ENCODE measurements at regions not wholly inside any gene's neighbourhood (a gene's known extent, or its start where the extent isn't known, plus 50 kb on each side); places are given as distances from the start of the nearest gene placed in this dataset.

DNA sequence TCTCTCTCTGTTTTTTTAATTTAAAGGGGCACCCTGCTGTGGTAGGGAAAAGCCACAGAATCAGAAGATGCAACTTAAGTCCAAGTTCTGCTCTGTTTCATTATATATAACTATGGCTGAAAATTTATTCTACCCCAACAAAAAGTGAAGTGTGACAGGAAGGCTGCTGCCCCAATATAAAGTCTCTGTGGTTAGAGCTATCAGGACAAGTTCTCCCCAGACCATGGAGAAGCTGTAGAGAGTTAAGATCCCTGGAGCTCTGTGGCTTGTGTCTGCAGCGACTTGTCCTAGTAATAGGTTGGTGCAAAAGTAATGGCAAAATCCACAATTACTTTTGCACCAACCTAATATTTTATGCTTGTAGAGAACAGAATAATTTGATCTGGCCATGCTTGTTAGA lies 250.9 kb downstream of the PSAT1 start:
- no peaks in the 10 kb centered on the region for H3K36me3 ChIP-seq (ENCODE audit: control insufficient read depth, insufficient read depth, low read length)
- H3K79me2 ChIP-seq, result no peaks in the 10 kb centered on the region
- no peak overlapping the region for H3K9ac ChIP-seq
- no peak overlapping the region for H2AFZ ChIP-seq
- no peaks in the 10 kb centered on the region for H3K9me3 ChIP-seq (ENCODE audit: control insufficient read depth, low read length)
- no peak overlapping the region for H3K4me2 ChIP-seq (ENCODE audit: low read length)
- H3K4me3 ChIP-seq (ENCODE audit: low read depth, low read length), result no peak overlapping the region
- no peaks in the 10 kb centered on the region for H3K4me1 ChIP-seq
- H3K27ac ChIP-seq, result no peak overlapping the region
- TF ChIP-seq, protein P1, sequence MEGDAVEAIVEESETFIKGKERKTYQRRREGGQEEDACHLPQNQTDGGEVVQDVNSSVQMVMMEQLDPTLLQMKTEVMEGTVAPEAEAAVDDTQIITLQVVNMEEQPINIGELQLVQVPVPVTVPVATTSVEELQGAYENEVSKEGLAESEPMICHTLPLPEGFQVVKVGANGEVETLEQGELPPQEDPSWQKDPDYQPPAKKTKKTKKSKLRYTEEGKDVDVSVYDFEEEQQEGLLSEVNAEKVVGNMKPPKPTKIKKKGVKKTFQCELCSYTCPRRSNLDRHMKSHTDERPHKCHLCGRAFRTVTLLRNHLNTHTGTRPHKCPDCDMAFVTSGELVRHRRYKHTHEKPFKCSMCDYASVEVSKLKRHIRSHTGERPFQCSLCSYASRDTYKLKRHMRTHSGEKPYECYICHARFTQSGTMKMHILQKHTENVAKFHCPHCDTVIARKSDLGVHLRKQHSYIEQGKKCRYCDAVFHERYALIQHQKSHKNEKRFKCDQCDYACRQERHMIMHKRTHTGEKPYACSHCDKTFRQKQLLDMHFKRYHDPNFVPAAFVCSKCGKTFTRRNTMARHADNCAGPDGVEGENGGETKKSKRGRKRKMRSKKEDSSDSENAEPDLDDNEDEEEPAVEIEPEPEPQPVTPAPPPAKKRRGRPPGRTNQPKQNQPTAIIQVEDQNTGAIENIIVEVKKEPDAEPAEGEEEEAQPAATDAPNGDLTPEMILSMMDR (IDR thresholded peaks at IDR 0.05), result no peak
- H3K27me3 ChIP-seq (ENCODE audit: control insufficient read depth, insufficient read depth, low read length), result no peaks in the 10 kb centered on the region

DNA sequence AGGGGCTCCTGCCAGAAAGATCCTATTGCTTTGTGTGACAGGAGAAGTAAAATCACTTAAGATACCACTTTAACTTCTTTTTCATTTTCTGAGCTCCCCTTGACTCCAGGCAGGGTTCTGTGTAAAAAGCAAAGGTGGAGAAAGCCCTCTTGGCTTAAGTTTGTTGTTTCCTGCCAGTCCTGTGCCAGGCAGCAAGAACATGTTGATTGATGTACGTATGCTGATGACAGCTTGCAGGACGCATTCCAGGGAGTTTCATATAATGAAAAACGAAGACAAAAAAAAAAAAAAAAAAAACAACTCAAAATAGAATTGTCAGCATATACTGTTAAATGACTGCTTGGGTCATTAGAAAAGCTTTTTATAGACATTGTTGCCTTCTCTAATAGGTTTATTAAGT lies 251.7 kb downstream of the PSAT1 start:
- Histone ChIP-seq H3K4me2 (ENCODE audit: low read length) (no peak overlapping the region), H3K79me2 (no peaks in the 10 kb centered on the region), H3K27me3 (ENCODE audit: control insufficient read depth, insufficient read depth, low read length) (no peaks in the 10 kb centered on the region), H3K36me3 (ENCODE audit: control insufficient read depth, insufficient read depth, low read length) (no peaks in the 10 kb centered on the region), H3K27ac (no peak overlapping the region), H3K9me3 (ENCODE audit: control insufficient read depth, low read length) (no peaks in the 10 kb centered on the region), H3K4me3 (ENCODE audit: low read depth, low read length) (no peak overlapping the region), H2AFZ (no peak overlapping the region), H3K4me1 (no peaks in the 10 kb centered on the region), H3K9ac (no peak overlapping the region)
- TF ChIP-seq, protein P1 (IDR thresholded peaks at IDR 0.05), result no peak

DNA sequence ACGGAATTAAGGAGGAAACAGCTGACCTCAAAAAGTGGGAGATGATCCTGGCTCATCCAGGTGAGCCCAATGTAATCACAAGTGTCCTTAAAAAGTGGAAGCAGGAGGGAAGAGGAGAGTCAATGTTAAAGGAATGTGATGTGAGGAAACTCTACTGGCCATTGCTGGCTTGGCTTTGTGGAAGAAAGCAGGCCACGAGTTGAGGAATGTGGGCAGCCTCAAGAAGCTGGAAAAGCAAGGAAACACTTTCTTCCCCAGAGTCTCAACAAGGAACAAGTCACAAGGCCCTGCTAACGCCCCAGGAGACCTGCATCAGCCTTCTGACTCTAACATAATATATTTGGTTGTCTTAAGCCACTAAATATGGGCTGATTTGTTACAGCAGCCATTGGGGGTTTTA lies 252.8 kb downstream of the PSAT1 start:
- no peak overlapping the region for H3K9ac ChIP-seq
- H3K4me1 ChIP-seq, result no peaks in the 10 kb centered on the region
- H3K27me3 ChIP-seq (ENCODE audit: control insufficient read depth, insufficient read depth, low read length), result no peaks in the 10 kb centered on the region
- no peak overlapping the region for H3K4me2 ChIP-seq (ENCODE audit: low read length)
- no peak overlapping the region for H2AFZ ChIP-seq
- TF ChIP-seq, protein P1 (IDR thresholded peaks at IDR 0.05), result no peak
- H3K9me3 ChIP-seq (ENCODE audit: control insufficient read depth, low read length), result no peaks in the 10 kb centered on the region
- no peak overlapping the region for H3K4me3 ChIP-seq (ENCODE audit: low read depth, low read length)
- no peaks in the 10 kb centered on the region for H3K79me2 ChIP-seq
- H3K36me3 ChIP-seq (ENCODE audit: control insufficient read depth, insufficient read depth, low read length), result no peaks in the 10 kb centered on the region
- H3K27ac ChIP-seq, result no peak overlapping the region

DNA sequence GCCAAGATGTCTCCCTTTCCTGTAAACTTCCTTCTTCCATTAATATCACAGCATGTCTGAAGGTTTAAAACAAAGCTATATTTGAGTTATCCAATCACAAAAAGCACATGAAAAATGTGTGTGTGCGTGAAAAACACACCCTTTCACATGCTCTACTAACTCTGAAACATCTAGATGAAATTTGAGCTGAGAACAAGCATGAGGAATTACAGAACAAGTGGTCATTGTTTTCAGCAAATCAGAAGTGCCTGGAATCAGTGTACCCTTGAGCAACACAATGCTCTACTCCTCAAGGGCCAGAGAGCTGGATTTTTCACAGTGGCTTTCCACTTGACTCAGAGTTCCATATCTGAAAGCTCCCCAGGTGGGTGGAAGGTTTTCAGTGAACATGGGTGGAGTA lies 255.9 kb downstream of the PSAT1 start:
- Histone ChIP-seq H3K4me3 (ENCODE audit: low read depth, low read length) (no peak overlapping the region), H3K9ac (no peak overlapping the region), H2AFZ (no peak overlapping the region), H3K4me1 (no peaks in the 10 kb centered on the region), H3K36me3 (ENCODE audit: control insufficient read depth, insufficient read depth, low read length) (no peaks in the 10 kb centered on the region), H3K27me3 (ENCODE audit: control insufficient read depth, insufficient read depth, low read length) (no peaks in the 10 kb centered on the region), H3K79me2 (no peaks in the 10 kb centered on the region), H3K9me3 (ENCODE audit: control insufficient read depth, low read length) (no peaks in the 10 kb centered on the region), H3K4me2 (ENCODE audit: low read length) (no peak overlapping the region), H3K27ac (no peak overlapping the region)
- TF ChIP-seq, protein P1 (IDR thresholded peaks at IDR 0.05), result no peak

DNA sequence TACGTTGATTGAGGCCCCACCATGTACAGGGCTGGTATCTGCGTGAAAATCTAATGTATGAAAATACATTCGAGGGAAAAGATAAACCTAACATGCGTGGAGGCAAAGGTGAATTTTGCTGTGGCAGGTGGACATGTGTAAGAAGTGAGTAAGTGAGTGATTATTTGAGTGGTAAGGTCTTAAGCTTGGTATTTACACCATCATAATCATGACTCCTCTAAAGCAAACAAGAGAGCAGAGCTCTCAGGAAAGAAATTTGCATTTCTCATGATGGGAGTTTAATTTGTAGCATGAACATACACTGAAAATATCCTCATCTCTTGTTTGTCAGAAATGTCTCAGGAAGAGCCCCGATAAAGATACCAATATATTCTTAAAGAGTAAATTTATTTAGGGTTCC lies 260.6 kb downstream of the PSAT1 start:
- Histone ChIP-seq H2AFZ (no peak overlapping the region), H3K9ac (no peak overlapping the region), H3K36me3 (ENCODE audit: control insufficient read depth, insufficient read depth, low read length) (no peaks in the 10 kb centered on the region), H3K4me1 (no peaks in the 10 kb centered on the region), H3K27ac (no peak overlapping the region), H3K4me3 (ENCODE audit: low read depth, low read length) (no peak overlapping the region), H3K79me2 (no peaks in the 10 kb centered on the region), H3K4me2 (ENCODE audit: low read length) (no peak overlapping the region), H3K27me3 (ENCODE audit: control insufficient read depth, insufficient read depth, low read length) (no peaks in the 10 kb centered on the region), H3K9me3 (ENCODE audit: control insufficient read depth, low read length) (no peaks in the 10 kb centered on the region)
- TF ChIP-seq, protein P1 (IDR thresholded peaks at IDR 0.05), result no peak
